NCI-H460 (cell line): ENCODE measurements at regions not wholly inside any gene's neighbourhood (a gene's known extent, or its start where the extent isn't known, plus 50 kb on each side); places are given as distances from the start of the nearest gene placed in this dataset.
"Not testable (repeated sequence)": the region's sequence is repeated elsewhere in the genome, so short reads cannot be mapped to it uniquely, and the experiment has no call there.

ENCODE experiments used
- DNase-seq: peaks from one replicate; pipeline ENCODE4 v3.0.0-alpha.2; 2016; ENCODE audit warnings: low read depth; ENCODE audit errors: extremely low read depth

DNA sequence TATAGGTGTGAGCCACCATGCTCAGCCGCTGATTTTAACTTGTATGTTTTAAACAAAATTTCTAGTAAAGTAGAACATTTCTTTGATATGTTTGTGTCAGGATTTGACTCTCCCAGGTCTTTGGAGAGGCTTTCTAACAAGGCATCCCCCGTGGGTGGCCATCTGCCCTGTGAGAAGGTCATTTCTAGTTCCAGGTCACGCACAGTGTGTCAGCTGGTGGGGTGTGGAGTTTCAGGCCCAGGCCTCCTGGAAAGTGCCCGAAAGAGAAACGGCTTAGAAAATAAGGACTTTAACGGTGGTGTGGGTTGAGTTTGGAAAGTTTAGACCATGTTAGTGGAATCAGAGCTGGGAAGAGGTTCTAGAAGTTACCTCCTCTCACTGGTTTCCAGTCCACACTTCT lies 61.0 kb downstream of the SPDYE17 start:
- not testable (repeated sequence) for DNase-seq

DNA sequence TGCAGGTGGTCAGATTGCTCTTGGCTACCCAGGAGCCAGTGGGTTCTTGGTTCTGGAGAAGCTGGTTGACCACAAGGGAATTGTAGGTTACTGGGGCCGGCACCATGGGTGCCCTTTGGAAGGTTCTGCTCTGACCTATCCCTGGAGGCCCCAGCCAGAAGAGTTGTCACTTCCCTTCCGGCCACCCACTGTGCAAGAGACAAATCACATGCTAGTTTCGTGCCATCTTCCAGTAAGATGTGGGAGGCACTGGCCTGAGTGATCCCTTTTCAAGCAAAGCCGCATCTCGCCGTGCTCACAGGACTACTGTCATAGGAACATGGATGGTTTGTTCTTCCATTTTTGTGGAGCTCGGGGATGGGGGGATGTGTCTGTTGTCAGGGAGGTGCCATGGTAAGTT lies 62.3 kb downstream of the SPDYE17 start:
- not testable (repeated sequence) for DNase-seq

GRCh38 chr7:76965731-76966548 lies 66.2 kb downstream of the SPDYE17 start:
- not testable (repeated sequence) for DNase-seq

DNA sequence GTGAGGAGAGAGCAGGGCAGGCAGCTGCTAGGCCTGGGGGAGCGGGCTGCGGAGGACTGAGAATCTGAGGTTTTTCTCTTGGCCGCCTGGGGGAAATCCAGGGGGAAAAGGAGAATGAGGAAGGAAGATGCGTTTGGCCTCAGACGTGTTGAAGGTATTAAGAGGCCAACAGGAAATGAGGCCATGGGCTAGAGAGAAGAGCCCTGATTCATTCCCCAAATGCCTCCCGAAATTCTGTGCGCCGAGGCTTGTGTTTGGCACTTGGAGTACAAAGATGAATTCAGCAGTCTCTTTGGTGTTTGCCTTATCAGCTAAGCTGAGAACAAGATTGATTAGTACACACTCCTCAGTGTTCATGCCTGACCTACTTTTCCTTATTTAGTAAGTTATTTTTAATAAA lies 68.1 kb downstream of the SPDYE17 start:
- not testable (repeated sequence) for DNase-seq

DNA sequence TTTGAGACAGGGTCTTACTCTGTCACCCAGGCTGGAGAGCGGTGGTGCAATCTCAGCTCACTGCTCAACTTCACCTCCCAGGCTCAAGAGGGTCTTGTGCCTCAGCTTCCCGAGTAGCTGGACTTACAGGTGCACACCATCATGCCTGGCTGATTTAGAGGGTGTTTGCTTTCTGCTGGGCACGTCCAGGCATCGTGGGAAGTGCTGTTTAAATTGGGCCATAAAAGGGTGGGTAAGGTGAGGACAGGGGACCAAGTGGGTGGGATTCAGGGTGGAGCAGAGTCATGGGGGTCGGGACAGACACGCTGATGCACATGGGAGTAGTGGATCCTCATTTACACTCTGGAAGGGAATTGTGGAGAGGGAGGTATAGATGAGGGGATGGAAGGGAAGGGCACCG lies 69.1 kb downstream of the SPDYE17 start:
- DNase-seq, result not testable (repeated sequence)

- DNase-seq, result not testable (repeated sequence)
Measured at GRCh38 chr7:76960400-76960986, 71.7 kb downstream of the SPDYE17 start.

DNA sequence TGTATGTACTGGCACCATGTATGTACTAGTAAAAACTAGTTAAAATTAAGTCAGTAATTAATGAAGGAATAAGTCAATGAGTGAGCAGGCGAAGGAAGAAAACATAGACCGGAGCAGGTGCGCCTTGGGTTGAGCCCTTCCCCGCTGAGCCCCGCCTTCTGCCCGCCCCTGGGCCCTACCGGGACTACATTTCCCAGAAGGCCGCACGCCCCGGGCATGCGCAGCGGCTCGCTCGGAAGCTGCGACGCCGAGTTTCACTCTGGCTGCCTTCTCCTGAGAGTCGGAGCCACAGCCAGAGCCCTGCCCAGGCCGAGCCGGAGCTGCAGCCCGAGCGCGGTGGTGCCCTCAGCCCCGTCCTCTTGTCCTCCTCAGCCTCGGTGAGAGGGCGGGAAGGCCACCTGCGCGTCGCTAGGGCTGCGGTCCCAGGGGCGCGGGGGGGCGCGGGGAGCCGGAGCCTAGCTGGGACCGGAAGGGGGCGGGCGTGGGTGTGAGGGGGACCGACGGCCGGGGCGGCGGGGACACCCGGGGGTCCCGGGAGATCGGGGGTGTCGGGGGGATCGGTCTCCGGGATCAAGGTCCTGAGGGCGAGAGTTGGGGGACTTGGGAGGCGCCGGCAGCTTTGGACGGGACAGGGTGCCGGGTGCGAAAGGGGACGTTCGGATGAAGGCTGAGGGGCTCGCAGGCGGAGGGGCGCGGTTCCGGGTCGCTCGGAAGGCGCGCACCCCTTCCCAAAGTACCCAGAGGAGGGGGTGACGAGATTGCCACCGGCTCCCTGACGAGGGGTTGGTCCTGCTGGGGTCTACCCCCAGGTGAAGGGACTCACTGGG lies 72.4 kb downstream of the SPDYE17 start:
- DNase-seq, result not testable (repeated sequence)

DNA sequence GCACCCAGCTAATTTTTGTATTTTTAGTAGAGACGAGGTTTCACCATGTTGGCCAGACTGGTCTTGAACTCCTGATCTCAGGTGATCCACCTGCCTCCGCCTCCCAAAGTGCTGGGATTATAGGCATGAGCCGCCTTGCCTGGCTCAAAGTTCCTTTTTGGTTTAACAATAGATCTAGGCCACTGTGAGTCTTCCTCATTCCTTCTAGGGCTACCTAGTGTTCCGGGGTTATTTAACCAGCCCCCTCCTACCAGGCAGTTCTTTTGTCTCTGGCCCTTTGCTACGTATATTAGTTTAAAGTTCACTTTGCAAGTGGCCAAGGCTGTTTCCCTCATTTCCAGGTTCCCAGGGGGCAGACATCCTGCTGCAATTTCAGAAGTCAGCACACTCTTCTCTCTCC lies 75.6 kb downstream of the SPDYE17 start:
- not testable (repeated sequence) for DNase-seq

GRCh38 chr7:76955124-76955523 lies 77.0 kb downstream of the SPDYE17 start:
- DNase-seq, result not testable (repeated sequence)

DNA sequence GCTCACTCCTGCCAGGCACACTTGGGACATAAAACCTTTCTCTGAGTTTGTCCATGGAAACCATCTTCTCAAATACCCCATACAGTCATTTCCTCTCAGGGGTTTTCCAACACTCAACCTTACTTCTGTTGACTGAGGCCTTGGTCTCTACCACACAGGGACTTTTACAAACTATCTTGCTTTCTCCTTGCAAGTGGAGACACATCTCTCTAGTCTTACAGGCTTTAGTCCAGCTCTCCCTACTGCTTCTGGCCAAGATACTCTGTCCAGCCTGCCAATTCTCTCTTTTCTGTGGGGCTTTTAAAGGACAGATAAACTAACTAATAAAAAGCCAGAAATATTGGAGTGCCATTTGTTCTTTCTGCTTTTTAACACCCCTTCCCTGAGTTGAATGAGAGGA lies 87.6 kb downstream of the SPDYE17 start:
- not testable (repeated sequence) for DNase-seq

- not testable (repeated sequence) for DNase-seq
Measured at GRCh38 chr7:76941809-76942765, 90.1 kb downstream of the SPDYE17 start.

GRCh38 chr7:76937781-76938180 lies 94.4 kb downstream of the SPDYE17 start:
- DNase-seq, result not testable (repeated sequence)

DNA sequence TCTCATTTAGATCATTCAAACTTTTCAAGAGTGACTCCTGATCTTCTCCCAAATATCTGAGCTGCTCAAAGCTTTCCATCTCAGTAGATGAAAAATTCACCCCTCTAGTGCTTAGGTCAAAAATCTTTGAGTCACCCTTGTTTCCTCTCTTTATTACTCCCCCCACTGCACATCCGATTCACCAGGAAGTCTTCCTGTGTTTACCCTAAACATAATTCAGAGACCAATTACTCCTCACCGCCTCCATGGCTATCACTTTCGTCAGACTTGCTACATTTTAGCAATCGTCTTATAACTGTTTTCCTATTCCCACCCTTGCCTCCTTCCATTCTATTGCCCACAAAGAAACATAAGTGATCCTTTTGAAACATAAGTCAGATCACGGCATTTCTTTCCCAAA lies 94.8 kb downstream of the SPDYE17 start:
- not testable (repeated sequence) for DNase-seq

DNA sequence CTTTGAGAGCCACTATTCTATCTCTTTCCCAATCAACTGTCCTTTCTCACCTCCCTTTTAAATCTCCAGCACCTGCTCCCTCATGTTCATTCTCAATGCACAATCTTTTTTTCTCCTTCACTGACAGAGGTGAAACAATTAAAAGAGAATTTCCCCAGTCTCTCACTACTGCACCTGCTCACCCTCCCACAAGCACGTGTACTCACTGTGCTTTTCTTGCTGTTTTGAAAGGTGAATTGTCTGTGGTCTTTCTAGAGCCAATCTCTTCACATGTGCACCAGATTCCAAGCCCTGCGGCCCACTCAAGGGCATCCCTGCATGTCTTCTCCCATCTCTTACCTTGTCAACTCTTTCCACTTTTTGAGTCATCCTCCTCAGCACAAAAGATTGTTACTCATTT lies 95.8 kb downstream of the SPDYE17 start:
- not testable (repeated sequence) for DNase-seq

GRCh38 chr7:76934711-76935110 lies 97.5 kb downstream of the SPDYE17 start:
- not testable (repeated sequence) for DNase-seq

DNA sequence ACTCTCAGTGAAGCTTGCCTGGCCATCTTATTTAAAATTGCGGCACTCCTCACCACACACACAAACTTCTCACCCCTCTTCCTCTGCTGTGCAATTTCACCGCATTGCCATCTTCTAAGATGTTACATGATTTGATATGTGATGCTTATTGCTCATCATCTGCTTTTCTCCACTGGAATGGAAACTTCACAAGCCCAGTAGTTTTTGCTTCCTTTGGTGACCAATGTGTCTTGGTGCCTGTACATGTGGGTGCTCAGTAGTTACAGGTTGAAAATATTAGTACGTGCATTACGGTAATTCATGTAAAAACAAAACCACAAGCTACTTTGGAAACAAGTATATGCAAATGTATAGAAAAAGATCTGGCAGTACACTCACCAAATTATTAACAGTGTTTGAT lies 99.2 kb downstream of the SPDYE17 start:
- not testable (repeated sequence) for DNase-seq

GRCh38 chr7:76931441-76931840 lies 100.7 kb downstream of the SPDYE17 start:
- DNase-seq, result not testable (repeated sequence)

GRCh38 chr7:76930416-76930815 lies 101.7 kb downstream of the SPDYE17 start:
- not testable (repeated sequence) for DNase-seq

DNA sequence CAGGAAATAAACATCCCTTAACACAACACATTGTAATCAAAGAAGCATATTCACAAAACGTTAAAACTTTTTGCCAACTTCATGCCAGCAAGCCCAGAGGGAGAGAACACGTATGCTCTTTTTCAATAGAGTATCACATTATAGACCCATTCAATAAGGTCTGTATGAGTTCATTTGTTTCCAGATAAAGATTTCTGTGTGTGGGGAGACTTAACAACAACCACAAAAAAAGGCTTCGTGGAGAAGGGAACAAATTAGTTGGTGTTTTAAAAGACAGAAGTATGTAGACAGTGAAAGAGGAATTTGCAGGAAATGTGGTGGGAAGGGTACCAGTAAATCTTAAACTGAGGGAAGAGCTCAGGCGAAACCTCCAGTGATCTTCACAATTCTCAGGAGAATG lies 103.4 kb downstream of the SPDYE17 start:
- DNase-seq, result not testable (repeated sequence)
